ENCODE measurements at regions not wholly inside any gene's neighbourhood (a gene's known extent, or its start where the extent isn't known, plus 50 kb on each side); places are given as distances from the start of the nearest gene placed in this dataset.

DNA sequence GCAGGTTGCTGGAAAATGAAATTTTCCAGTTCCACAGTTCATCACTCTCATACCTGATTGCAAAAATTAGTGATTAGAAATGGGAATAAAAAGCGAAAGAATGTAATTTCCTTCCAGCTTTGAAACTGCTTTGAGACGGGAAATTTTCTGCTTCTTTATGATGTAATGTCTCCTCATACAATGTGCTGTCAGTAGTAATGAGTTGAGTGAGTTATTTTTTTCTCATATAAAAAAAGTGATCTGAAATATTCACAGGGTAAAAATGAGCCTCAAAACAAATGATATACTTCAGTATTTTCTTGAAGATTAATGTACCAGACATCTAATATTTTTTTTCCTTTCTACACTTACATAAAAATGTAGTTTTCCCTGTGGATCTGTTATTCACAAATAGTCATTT, 179.1 kb upstream of the FAT4 start:
- no peak for DNase-seq (ENCODE audit: low spot score)

DNA sequence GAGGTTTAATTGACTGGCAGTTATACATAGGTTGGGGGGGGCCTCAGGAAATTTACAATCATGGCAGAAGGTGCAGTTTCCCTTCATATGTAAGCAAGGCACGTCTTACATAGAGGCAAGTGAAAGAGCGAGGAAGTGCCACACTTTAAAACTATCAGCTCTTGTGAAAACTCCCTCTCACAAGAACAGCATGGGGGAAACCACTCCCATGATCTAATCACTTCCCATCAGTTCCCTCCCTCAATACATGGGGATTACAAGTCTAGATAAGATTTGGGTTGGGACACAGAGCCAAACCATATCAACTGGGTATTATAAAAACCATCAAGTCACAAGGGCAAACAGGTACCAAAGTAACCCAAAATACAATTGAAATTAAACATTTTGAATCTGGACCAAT, 182.0 kb upstream of the FAT4 start:
- no peak for DNase-seq (ENCODE audit: low spot score)

DNA sequence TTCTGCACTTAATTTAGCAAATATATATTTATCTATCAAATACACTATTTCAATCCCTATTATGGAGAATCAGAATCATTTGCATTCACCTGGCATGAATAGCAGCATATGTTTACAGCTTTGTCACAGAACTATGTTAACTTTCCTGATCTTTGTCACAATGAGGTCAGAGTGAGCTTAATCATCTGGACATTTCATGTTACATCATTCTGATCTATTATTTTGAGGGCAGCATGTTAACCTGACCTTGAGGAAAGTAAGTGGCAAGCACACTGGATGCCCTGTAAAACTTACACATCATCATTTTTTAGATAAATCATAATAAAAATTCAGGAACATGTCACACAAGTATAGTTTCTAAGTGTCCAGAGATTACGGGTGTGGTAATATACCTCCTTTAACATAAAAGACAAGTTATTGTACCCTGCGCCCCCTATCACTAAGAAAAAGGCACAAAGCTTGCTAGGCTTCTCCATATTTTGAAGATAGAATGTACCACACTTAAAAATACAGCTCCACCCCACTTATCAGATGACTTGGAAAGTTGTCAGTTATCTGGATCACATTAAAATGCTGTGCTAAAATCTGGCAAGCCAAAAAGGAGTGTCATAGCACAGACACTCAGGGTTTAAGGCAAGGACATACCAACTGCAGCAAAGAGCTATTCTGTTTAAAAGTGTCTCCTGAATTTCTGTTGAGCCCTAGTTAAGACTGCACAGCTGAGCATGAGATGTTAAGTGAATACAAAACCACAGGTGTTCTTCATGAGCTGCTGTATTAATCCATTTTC, 182.7 kb upstream of the FAT4 start:
- no peak for DNase-seq (ENCODE audit: low spot score)

DNA sequence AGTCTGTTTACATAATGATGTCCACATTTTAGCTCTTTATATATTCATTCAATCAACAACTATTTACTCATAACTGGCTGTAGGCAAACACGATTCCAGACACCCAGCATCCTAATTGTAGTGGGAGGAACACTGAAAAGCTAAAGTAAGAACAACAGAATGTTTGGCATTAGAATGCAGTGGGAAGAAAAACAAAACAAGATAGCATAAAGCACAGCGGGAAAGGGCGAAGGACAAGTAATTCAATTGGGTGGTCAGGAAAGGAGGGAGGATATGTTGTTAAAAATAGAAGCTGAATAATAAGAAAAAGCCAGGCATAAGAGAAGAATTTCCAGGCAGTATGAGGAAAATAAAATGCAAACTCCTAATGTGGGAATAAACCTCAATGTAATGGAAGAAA, 189.5 kb upstream of the FAT4 start:
- no peak for DNase-seq (ENCODE audit: low spot score)

GRCh38 chr4:125123570-125124109, 191.1 kb upstream of the FAT4 start:
- no peak for DNase-seq (ENCODE audit: low spot score)

GRCh38 chr4:125121581-125121980, 193.2 kb upstream of the FAT4 start:
- no peak for DNase-seq (ENCODE audit: low spot score)

DNA sequence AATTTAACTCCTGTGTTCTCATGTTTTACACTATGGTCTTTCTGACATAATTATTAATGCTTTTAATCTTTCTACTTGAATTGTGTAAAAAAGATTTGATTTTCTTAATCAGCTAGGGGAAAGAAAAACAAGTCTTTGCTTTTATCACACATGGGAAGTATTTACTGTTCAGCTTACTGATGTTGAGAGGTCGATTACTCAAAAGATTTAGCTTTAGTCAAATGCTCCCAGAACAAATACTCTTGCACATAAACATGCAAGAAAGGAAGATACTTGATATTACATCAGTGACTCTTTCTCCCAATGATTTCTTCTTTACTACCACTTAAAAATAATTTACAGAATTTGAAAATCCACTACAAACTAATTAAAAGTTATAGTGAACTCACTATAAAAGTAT, 198.3 kb upstream of the FAT4 start:
- DNase-seq (ENCODE audit: low spot score): no peak

DNA sequence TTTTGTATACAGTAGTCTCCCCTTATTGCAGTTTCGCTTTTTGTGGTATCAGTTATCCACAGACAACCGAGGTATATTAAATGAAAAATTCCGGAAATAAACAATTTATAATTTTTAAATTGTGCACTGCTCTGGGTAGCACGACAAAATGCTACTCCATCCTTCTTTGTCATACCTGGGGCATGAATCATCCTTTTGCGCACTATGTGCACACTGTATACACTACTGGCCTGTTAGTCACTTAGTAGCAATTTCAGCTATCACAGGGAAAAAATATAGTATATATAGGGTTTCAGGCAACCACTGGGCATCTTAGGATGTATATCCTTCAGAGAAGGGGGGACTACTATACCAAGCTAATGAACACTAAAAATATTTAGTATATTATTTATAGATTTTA, 198.8 kb upstream of the FAT4 start:
- no peak for DNase-seq (ENCODE audit: low spot score)

- DNase-seq (ENCODE audit: low spot score): peak; percentile 2
These were observed 199.3 kb upstream of the FAT4 start for GRCh38 chr4:125115476-125115875.

- DNase-seq (ENCODE audit: low spot score): no peak
These were observed 202.2 kb upstream of the FAT4 start for GRCh38 chr4:125112536-125112935.

DNA sequence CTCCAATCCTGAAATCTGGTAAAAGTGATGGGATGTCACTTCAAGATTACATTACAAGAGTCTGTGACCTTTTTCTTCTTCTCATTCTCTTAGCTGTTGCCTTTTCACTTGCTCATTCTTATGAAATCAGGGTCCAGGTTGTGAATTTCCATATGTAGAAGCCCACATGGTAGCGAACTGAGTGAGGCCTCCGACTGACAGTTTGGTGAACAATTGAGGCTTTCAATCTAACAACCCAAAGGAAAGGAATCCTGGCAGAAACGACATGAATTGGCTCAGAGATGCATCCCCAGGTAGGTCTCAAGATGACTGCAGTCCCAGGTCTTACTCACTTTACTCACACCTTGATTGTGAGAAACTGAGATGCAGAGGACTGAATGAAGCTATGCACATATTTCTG, 203.4 kb upstream of the FAT4 start:
- no peak for DNase-seq (ENCODE audit: low spot score)

DNA sequence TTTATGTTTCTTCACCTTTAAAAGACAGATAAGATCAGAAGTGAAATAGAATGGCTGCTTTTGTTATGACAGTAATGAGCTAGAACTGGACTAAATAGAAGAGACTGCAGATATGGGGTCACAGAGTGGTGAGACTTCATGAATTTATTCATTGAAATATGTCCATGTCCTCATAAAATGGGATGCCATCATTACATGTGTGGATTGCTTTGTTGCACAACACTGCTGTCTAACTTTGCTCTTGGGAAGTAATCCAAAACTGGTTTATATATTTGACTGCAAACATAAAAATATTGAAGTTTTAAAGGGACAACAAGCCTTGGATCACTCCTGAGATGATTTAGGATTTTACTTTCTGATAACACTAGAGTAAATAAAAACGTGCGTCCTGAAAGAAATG, 209.2 kb upstream of the FAT4 start:
- no peak for DNase-seq (ENCODE audit: low spot score)

DNA sequence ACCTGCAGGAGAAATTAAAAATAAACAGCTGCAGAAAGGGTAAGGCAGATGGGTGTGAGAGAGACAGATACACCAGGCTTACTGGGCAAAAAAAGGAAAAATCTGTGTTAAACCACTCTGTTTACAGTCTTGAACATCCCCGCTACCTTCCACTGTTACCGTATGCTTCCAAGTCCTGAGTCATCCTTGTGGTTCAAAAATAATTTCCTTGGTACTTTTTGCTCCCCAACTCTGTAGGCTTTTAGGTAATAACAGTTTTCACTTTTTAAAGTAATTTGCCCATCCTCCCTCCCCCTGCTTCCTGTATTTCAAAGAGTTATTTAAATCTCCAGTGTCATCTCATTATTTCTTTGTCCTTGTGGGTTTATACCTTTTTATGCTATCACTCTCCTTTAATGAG, 210.1 kb upstream of the FAT4 start:
- DNase-seq (ENCODE audit: low spot score): no peak

- no peak for DNase-seq (ENCODE audit: low spot score)
These were observed 213.0 kb upstream of the FAT4 start for GRCh38 chr4:125101719-125102118.

- no peak for DNase-seq (ENCODE audit: low spot score)
These were observed 217.0 kb upstream of the FAT4 start for GRCh38 chr4:125097729-125098128.

DNA sequence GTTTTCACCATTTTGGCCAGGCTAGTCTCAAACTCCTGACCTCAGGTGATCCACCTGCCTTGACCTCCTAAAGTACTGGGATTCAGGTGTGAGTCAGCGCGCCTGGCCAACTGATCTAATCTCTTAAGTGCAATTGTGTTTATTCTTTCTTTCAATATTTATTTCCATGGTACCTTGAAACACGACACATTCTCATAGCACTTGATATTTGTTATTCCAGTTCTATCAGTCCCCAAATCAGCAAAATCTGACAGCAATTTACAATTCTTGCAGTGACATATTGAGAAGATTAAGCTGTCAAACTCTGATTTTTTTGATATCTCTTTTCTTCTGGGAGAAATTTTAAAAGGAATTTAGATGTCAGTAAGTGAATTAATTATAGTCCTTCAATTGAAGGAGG, 218.1 kb upstream of the FAT4 start:
- no peak for DNase-seq (ENCODE audit: low spot score)

- DNase-seq (ENCODE audit: low spot score): no peak
These were observed 223.2 kb upstream of the FAT4 start for GRCh38 chr4:125091541-125091940.

- DNase-seq (ENCODE audit: low spot score): no peak
These were observed 223.7 kb upstream of the FAT4 start for GRCh38 chr4:125091101-125091500.

GRCh38 chr4:125084608-125085007, 230.1 kb upstream of the FAT4 start:
- DNase-seq (ENCODE audit: low spot score): no peak

DNA sequence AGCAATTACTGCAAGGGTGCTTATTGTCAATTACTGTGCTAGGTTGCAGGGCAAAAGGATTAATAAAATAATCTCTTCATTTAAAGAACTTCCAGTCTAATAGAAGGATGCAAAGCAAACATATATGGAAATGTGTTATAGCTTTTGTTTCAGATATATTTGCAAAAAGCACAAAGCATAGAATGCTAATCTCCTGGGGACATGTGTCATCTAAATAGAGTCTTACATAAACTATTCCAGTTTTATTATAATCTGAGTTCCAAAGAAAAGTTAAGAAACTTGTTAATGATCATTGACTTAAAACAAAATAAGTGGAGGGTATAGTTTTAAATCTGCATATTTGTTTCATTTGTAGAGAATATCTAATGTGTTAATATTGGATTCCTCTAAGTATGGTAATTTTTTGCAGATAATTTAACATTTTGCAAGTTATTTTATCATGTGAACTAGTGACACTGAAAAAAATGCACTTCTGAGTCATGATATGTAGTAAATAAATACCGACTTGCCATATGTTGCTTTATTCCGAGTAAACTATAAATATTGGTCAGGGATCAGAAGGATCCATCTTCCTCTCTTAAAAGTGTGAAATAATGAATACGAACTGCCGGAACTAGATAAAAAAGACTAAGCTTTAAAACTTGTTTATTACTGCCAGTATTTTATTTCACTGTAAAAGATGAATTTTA, 231.9 kb upstream of the FAT4 start:
- no peak for DNase-seq (ENCODE audit: low spot score)

DNA sequence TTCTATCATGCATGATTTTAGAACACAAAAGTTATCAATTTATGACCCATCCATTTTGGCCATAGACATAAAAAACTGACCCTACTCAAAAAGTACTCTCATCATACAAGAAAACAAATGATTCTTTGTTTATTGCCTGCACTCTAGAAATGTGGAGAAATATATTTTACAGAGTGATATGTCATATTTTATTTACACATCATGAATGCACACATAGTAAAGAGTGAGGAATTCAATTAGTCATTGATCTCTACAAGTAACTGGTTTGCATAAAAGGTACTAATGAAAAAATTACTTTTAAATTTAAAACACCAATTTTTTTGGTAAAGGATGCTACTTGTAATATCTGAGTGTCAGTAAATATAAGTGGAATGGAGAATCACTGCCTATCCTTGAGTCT, 242.5 kb upstream of the FAT4 start:
- no peak for DNase-seq (ENCODE audit: low spot score)

- DNase-seq (ENCODE audit: low spot score): no peak
These were observed 243.9 kb upstream of the FAT4 start for GRCh38 chr4:125070861-125071260.

Data from globus pallidus (tissue), 1 donor.